ENCODE measurements at regions not wholly inside any gene's neighbourhood (a gene's known extent, or its start where the extent isn't known, plus 50 kb on each side); places are given as distances from the start of the nearest gene placed in this dataset.
A peak's percentile ranks its signal among the peaks of the same experiment; 100 is the strongest.
"Not testable (repeated sequence)": the region's sequence is repeated elsewhere in the genome, so short reads cannot be mapped to it uniquely, and the experiment has no call there.

GRCh38 chr4:78660559-78660958, 109.0 kb downstream of the ANXA3 start:
- DNase-seq = no peak

GRCh38 chr4:78661086-78661690, 109.6 kb downstream of the ANXA3 start:
- no peak for DNase-seq

- peak; percentile 42 to 53 for DNase-seq
Observed at GRCh38 chr4:78661921-78662521, 110.5 kb downstream of the ANXA3 start.

- DNase-seq = no peak
Observed at GRCh38 chr4:78662658-78663057, 111.1 kb downstream of the ANXA3 start.

GRCh38 chr4:78664296-78664695, 111.9 kb upstream of the BMP2K start:
- DNase-seq = not testable (repeated sequence)

GRCh38 chr4:78665216-78665770, 110.9 kb upstream of the BMP2K start:
- DNase-seq = no peak

- DNase-seq = no peak
Observed at GRCh38 chr4:78666830-78667258, 109.3 kb upstream of the BMP2K start.

- DNase-seq = no peak
Observed at GRCh38 chr4:78667325-78667724, 108.8 kb upstream of the BMP2K start.

GRCh38 chr4:78667764-78668163, 108.4 kb upstream of the BMP2K start:
- no peak for DNase-seq

GRCh38 chr4:78669453-78669852, 106.7 kb upstream of the BMP2K start:
- DNase-seq = no peak

- DNase-seq = no peak
Observed at GRCh38 chr4:78671903-78672815, 104.0 kb upstream of the BMP2K start.

GRCh38 chr4:78673337-78673736, 102.8 kb upstream of the BMP2K start:
- DNase-seq = no peak

GRCh38 chr4:78675325-78675724, 100.8 kb upstream of the BMP2K start:
- no peak for DNase-seq

GRCh38 chr4:78682070-78682469, 94.1 kb upstream of the BMP2K start:
- DNase-seq = no peak

GRCh38 chr4:78683352-78683751, 92.8 kb upstream of the BMP2K start:
- DNase-seq = no peak

GRCh38 chr4:78684325-78685079, 91.6 kb upstream of the BMP2K start:
- DNase-seq = no peak

- no peak for DNase-seq
Observed at GRCh38 chr4:78687818-78688217, 88.3 kb upstream of the BMP2K start.

GRCh38 chr4:78688366-78688765, 87.8 kb upstream of the BMP2K start:
- no peak for DNase-seq

GRCh38 chr4:78689261-78689660, 86.9 kb upstream of the BMP2K start:
- no peak for DNase-seq

- no peak for DNase-seq
Observed at GRCh38 chr4:78689700-78690323, 86.3 kb upstream of the BMP2K start.

- DNase-seq = no peak
Observed at GRCh38 chr4:78691334-78691754, 84.8 kb upstream of the BMP2K start.

Data from NCI-H1930 (cell line).